BLaER1 (cell line): ENCODE measurements at regions not wholly inside any gene's neighbourhood (a gene's known extent, or its start where the extent isn't known, plus 50 kb on each side); places are given as distances from the start of the nearest gene placed in this dataset.

Experiments used
- H3K27ac ChIP-seq: shearing (Covaris generic); formaldehyde crosslinking; 2 replicates; pipeline ENCODE4 v1.8.1; 2022
- H3K27me3 ChIP-seq: shearing (Covaris generic); formaldehyde crosslinking; 2 replicates; pipeline ENCODE4 v1.8.1; 2022
- H3K36me3 ChIP-seq: shearing (Covaris generic); formaldehyde crosslinking; 2 replicates; pipeline ENCODE4 v1.8.1; 2022
- H3K4me1 ChIP-seq: shearing (Covaris generic); formaldehyde crosslinking; 2 replicates; pipeline ENCODE4 v1.8.1; 2022
- H3K4me2 ChIP-seq: shearing (Covaris generic); formaldehyde crosslinking; 2 replicates; pipeline ENCODE4 v1.8.1; 2022
- H3K4me3 ChIP-seq: shearing (Covaris generic); formaldehyde crosslinking; 2 replicates; pipeline ENCODE4 v1.8.1; 2022
- H3K9ac ChIP-seq: shearing (Covaris generic); formaldehyde crosslinking; 2 replicates; pipeline ENCODE4 v1.8.1; 2022
- H3K9me3 ChIP-seq: shearing (Covaris generic); formaldehyde crosslinking; 2 replicates; pipeline ENCODE4 v1.8.1; 2022
- H4K20me1 ChIP-seq: shearing (Covaris generic); formaldehyde crosslinking; 2 replicates; pipeline ENCODE4 v1.8.1; 2022
- Cebpa-rat ChIP-seq: shearing (Covaris generic); IDR thresholded peaks from 2 replicates; pipeline ENCODE4 v1.8.1; 2022

GRCh38 chr16:86291491-86291890, 218.8 kb upstream of the FOXF1 start:
- Histone ChIP-seq H4K20me1 (peaks cover 39% of the 10 kb centered on the region; the same call in 1 of the 2 replicates), H3K9ac (no peak overlapping the region), H3K4me1 (no peaks in the 10 kb centered on the region), H3K36me3 (no peaks in the 10 kb centered on the region), H3K4me3 (no peak overlapping the region), H3K27me3 (peaks cover 71% of the 10 kb centered on the region), H3K4me2 (no peak overlapping the region), H3K9me3 (no peaks in the 10 kb centered on the region), H3K27ac (no peak overlapping the region)
- no peak for TF ChIP-seq Cebpa-rat

- Histone ChIP-seq H3K4me3 (no peak overlapping the region), H3K4me1 (no peaks in the 10 kb centered on the region), H3K36me3 (no peaks in the 10 kb centered on the region), H3K9me3 (no peaks in the 10 kb centered on the region), H3K4me2 (no peak overlapping the region), H3K27ac (no peak overlapping the region), H4K20me1 (peaks cover 31% of the 10 kb centered on the region; the same call in 1 of the 2 replicates), H3K9ac (no peak overlapping the region), H3K27me3 (peaks cover 67% of the 10 kb centered on the region)
- TF ChIP-seq Cebpa-rat = no peak
These were observed 218.1 kb upstream of the FOXF1 start for GRCh38 chr16:86292171-86292775.

- Histone ChIP-seq H3K36me3 (no peaks in the 10 kb centered on the region), H3K4me2 (no peak overlapping the region), H3K9ac (no peak overlapping the region), H3K4me1 (no peaks in the 10 kb centered on the region), H3K9me3 (no peaks in the 10 kb centered on the region), H3K4me3 (no peak overlapping the region), H4K20me1 (peaks cover 25% of the 10 kb centered on the region; the same call in 1 of the 2 replicates), H3K27me3 (peaks cover 61% of the 10 kb centered on the region), H3K27ac (no peak overlapping the region)
- no peak for TF ChIP-seq Cebpa-rat
These were observed 217.4 kb upstream of the FOXF1 start for GRCh38 chr16:86292942-86293341.

- no peak for TF ChIP-seq Cebpa-rat
- H3K4me2 ChIP-seq = no peak overlapping the region
- no peak overlapping the region for H3K27ac ChIP-seq
- no peaks in the 10 kb centered on the region for H3K4me1 ChIP-seq
- H3K4me3 ChIP-seq = no peak overlapping the region
- peaks cover 15% of the 10 kb centered on the region; the same call in 1 of the 2 replicates for H4K20me1 ChIP-seq
- H3K36me3 ChIP-seq = no peaks in the 10 kb centered on the region
- H3K9me3 ChIP-seq = no peaks in the 10 kb centered on the region
- H3K27me3 ChIP-seq = peaks cover 52% of the 10 kb centered on the region
- no peak overlapping the region for H3K9ac ChIP-seq
These were observed 216.4 kb upstream of the FOXF1 start for GRCh38 chr16:86293906-86294305.

GRCh38 chr16:86294535-86295196, 215.7 kb upstream of the FOXF1 start:
- peaks cover 44% of the 10 kb centered on the region for H3K27me3 ChIP-seq

GRCh38 chr16:86296256-86296655, 214.1 kb upstream of the FOXF1 start:
- Histone ChIP-seq H3K9ac (no peak overlapping the region), H3K4me1 (peaks cover 15% of the 10 kb centered on the region), H3K9me3 (no peaks in the 10 kb centered on the region), H3K36me3 (no peaks in the 10 kb centered on the region), H4K20me1 (peaks cover under 1% of the 10 kb centered on the region; the same call in 1 of the 2 replicates), H3K27me3 (peaks cover 28% of the 10 kb centered on the region), H3K27ac (no peak overlapping the region), H3K4me2 (no peak overlapping the region), H3K4me3 (no peak overlapping the region)
- TF ChIP-seq Cebpa-rat = no peak

More at GRCh38 chr16:86294535-86295196, 215.7 kb upstream of the FOXF1 start:
- TF ChIP-seq Cebpa-rat = no peak
- no peak overlapping the region for H3K4me2 ChIP-seq
- H3K36me3 ChIP-seq = no peaks in the 10 kb centered on the region
- no peaks in the 10 kb centered on the region for H3K4me1 ChIP-seq
- H4K20me1 ChIP-seq = peaks cover 12% of the 10 kb centered on the region; the same call in 1 of the 2 replicates
- no peak overlapping the region for H3K27ac ChIP-seq
- H3K4me3 ChIP-seq = no peak overlapping the region
- no peak overlapping the region for H3K9ac ChIP-seq
- no peaks in the 10 kb centered on the region for H3K9me3 ChIP-seq

- peaks cover 17% of the 10 kb centered on the region for H3K27me3 ChIP-seq
These were observed 212.9 kb upstream of the FOXF1 start for GRCh38 chr16:86297391-86297790.

GRCh38 chr16:86297866-86298757, 212.2 kb upstream of the FOXF1 start:
- H3K27me3 ChIP-seq = peaks cover 13% of the 10 kb centered on the region
- no peak for TF ChIP-seq Cebpa-rat
- H3K9ac ChIP-seq = no peak overlapping the region
- H3K36me3 ChIP-seq = no peaks in the 10 kb centered on the region
- no peak overlapping the region for H3K4me2 ChIP-seq
- H3K4me1 ChIP-seq = peaks cover 24% of the 10 kb centered on the region
- H3K9me3 ChIP-seq = no peaks in the 10 kb centered on the region
- no peak overlapping the region for H3K27ac ChIP-seq
- no peak overlapping the region for H3K4me3 ChIP-seq
- no peaks in the 10 kb centered on the region; the same call in 1 of the 2 replicates for H4K20me1 ChIP-seq

More at GRCh38 chr16:86297391-86297790, 212.9 kb upstream of the FOXF1 start:
- TF ChIP-seq Cebpa-rat = no peak
- no peak overlapping the region for H3K4me2 ChIP-seq
- H3K4me3 ChIP-seq = no peak overlapping the region
- no peaks in the 10 kb centered on the region; the same call in 1 of the 2 replicates for H4K20me1 ChIP-seq
- H3K9me3 ChIP-seq = no peaks in the 10 kb centered on the region
- H3K36me3 ChIP-seq = no peaks in the 10 kb centered on the region
- H3K27ac ChIP-seq = no peak overlapping the region
- no peak overlapping the region for H3K9ac ChIP-seq
- peaks cover 24% of the 10 kb centered on the region for H3K4me1 ChIP-seq

GRCh38 chr16:86298758-86299134, 211.6 kb upstream of the FOXF1 start:
- Histone ChIP-seq H3K27ac (no peak overlapping the region), H3K4me3 (no peak overlapping the region), H4K20me1 (no peaks in the 10 kb centered on the region; the same call in 1 of the 2 replicates), H3K9me3 (no peaks in the 10 kb centered on the region), H3K4me2 (no peak overlapping the region), H3K4me1 (peaks cover 24% of the 10 kb centered on the region), H3K27me3 (peaks cover 9% of the 10 kb centered on the region), H3K36me3 (no peaks in the 10 kb centered on the region), H3K9ac (no peak overlapping the region)
- TF ChIP-seq Cebpa-rat = no peak
